Liver (tissue), 8 donors: ENCODE measurements at regions not wholly inside any gene's neighbourhood (a gene's known extent, or its start where the extent isn't known, plus 50 kb on each side); places are given as distances from the start of the nearest gene placed in this dataset.

Experiments
- DNase-seq: peaks from one replicate; pipeline ENCODE4 v3.0.0-alpha.2; 2017; ENCODE audit warnings: low spot score
- H3K27ac ChIP-seq, 2 donors: one replicate each; pipeline ENCODE4 v1.7.0; 2013; ENCODE audit warnings: inconsistent platforms in 2 of 2, low read length in 2 of 2, control low read depth in 1 of 2, low read depth in 1 of 2, mild to moderate bottlenecking in 1 of 2
- H3K27me3 ChIP-seq, 4 donors: one replicate each; pipeline versions ENCODE4 v1.6.1 to v1.7.0; 2013; ENCODE audit warnings: low read length in 3 of 4, inconsistent platforms in 1 of 4, mild to moderate bottlenecking in 1 of 4, moderate library complexity in 1 of 4; ENCODE audit not compliant: control insufficient read depth in 4 of 4, insufficient read depth in 4 of 4
- H3K36me3 ChIP-seq, 4 donors: one replicate each; pipeline versions ENCODE4 v1.6.1 to v1.7.0; 2013; ENCODE audit warnings: low read length in 3 of 4, mild to moderate bottlenecking in 3 of 4, low read depth in 1 of 4, moderate library complexity in 1 of 4; ENCODE audit not compliant: control insufficient read depth in 4 of 4, insufficient read depth in 3 of 4
- H3K4me1 ChIP-seq, 4 donors: one replicate each; pipeline versions ENCODE4 v1.6.1 to v1.7.0; 2013; ENCODE audit warnings: low read length in 3 of 4, mild to moderate bottlenecking in 3 of 4, moderate library complexity in 1 of 4; ENCODE audit not compliant: control insufficient read depth in 4 of 4, insufficient read depth in 4 of 4
- H3K4me3 ChIP-seq, 3 donors: one replicate each; pipeline versions ENCODE4 v1.6.1 to v1.7.0; 2013; ENCODE audit warnings: low read length in 3 of 3, control low read depth in 1 of 3, low read depth in 1 of 3, mild to moderate bottlenecking in 1 of 3
- H3K9ac ChIP-seq, 2 donors: one replicate each; pipeline ENCODE4 v1.7.0; 2013; ENCODE audit warnings: low read length in 2 of 2, mild to moderate bottlenecking in 2 of 2, moderate library complexity in 2 of 2, control low read depth in 1 of 2, low read depth in 1 of 2
- H3K9me3 ChIP-seq, 4 donors: one replicate each; pipeline versions ENCODE4 v1.6.1 to v1.7.0; 2013; ENCODE audit warnings: low read length in 3 of 4; ENCODE audit not compliant: control insufficient read depth in 4 of 4
- ATF3 ChIP-seq: IDR thresholded peaks from 2 replicates; pipeline ENCODE4 v1.6.1; 2016; ENCODE audit warnings: antibody characterized with exemption
- EGR1 ChIP-seq, 2 donors: IDR thresholded peaks; 2 replicates each; pipeline ENCODE4 v1.6.1; 2016 to 2018; ENCODE audit warnings: antibody characterized with exemption in 2 of 2, low read depth in 2 of 2
- FOXA1 ChIP-seq: IDR thresholded peaks from 2 replicates; pipeline ENCODE4 v1.6.1; 2016; ENCODE audit warnings: antibody characterized with exemption
- FOXA2 ChIP-seq: IDR thresholded peaks from 2 replicates; pipeline ENCODE4 v1.6.1; 2016; ENCODE audit warnings: antibody characterized with exemption
- GABPA ChIP-seq, 2 donors: IDR thresholded peaks in 1 of 2; conservative IDR thresholded peaks in 1 of 2; 2 replicates each; pipeline ENCODE4 v1.6.1; 2016; ENCODE audit warnings: antibody characterized with exemption in 2 of 2, mild to moderate bottlenecking in 1 of 2, moderate library complexity in 1 of 2
- HNF4A ChIP-seq, 2 donors: conservative IDR thresholded peaks; 2 replicates each; pipeline ENCODE4 v1.6.1; 2016; ENCODE audit warnings: antibody characterized with exemption in 2 of 2, mild to moderate bottlenecking in 2 of 2
- HNF4G ChIP-seq: IDR thresholded peaks from 2 replicates; pipeline ENCODE4 v1.6.1; 2016; ENCODE audit warnings: antibody characterized with exemption
- JUND ChIP-seq, 2 donors: IDR thresholded peaks; 2 replicates each; pipeline ENCODE4 v1.6.1; 2016; ENCODE audit warnings: antibody characterized with exemption in 2 of 2
- NR2F2 ChIP-seq: IDR thresholded peaks from 2 replicates; pipeline ENCODE4 v1.6.1; 2016; ENCODE audit warnings: antibody characterized with exemption
- RAD21 ChIP-seq, 2 donors: IDR thresholded peaks; 2 replicates each; pipeline ENCODE4 v1.6.1; 2016; ENCODE audit warnings: antibody characterized with exemption in 2 of 2, mild to moderate bottlenecking in 2 of 2
- RXRA ChIP-seq, 2 donors: IDR thresholded peaks; 2 replicates each; pipeline ENCODE4 v1.6.1; 2017 to 2018; ENCODE audit warnings: antibody characterized with exemption in 2 of 2, mild to moderate bottlenecking in 1 of 2
- SP1 ChIP-seq: IDR thresholded peaks from 2 replicates; pipeline ENCODE4 v1.6.1; 2018; ENCODE audit warnings: antibody characterized with exemption, mild to moderate bottlenecking
- TAF1 ChIP-seq: conservative IDR thresholded peaks from 2 replicates; pipeline ENCODE4 v1.6.1; 2016; ENCODE audit warnings: antibody characterized with exemption, mild to moderate bottlenecking
- YY1 ChIP-seq: IDR thresholded peaks from 2 replicates; pipeline ENCODE4 v1.6.1; 2016; ENCODE audit warnings: antibody characterized with exemption, mild to moderate bottlenecking
- ZBTB33 ChIP-seq: IDR thresholded peaks from 2 replicates; pipeline ENCODE4 v1.6.1; 2016; ENCODE audit warnings: antibody characterized with exemption
- WGBS: extraction: QIAGEN DNeasy Blood & Tissue Kit; methylation state at CpG from one replicate; pipeline ENCODE4 v1.1.7; 2013; 5-methylcytosine and 5-hydroxymethylcytosine counted together
- TF ChIP-seq, protein P1 (sequence below): fragments of 150-350 bp; IDR thresholded peaks from 2 replicates; pipeline ENCODE4 v1.5.1; 2017; ENCODE audit warnings: improper control_type of control experiment, low read depth, low read length; ENCODE audit not compliant: missing input control
- TF ChIP-seq, protein P2 (sequence below): IDR thresholded peaks from 2 replicates; pipeline ENCODE4 v1.6.1; 2016; ENCODE audit warnings: antibody characterized with exemption, mild to moderate bottlenecking
- TF ChIP-seq, protein P3 (sequence below): IDR thresholded peaks from 2 replicates; pipeline ENCODE4 v1.6.1; 2016; ENCODE audit warnings: antibody characterized with exemption
- donor health status: healthy.
- donor health status: healthy.
- donor health status: healthy.
- donor health status: healthy.
- donor health status: healthy.

DNA sequence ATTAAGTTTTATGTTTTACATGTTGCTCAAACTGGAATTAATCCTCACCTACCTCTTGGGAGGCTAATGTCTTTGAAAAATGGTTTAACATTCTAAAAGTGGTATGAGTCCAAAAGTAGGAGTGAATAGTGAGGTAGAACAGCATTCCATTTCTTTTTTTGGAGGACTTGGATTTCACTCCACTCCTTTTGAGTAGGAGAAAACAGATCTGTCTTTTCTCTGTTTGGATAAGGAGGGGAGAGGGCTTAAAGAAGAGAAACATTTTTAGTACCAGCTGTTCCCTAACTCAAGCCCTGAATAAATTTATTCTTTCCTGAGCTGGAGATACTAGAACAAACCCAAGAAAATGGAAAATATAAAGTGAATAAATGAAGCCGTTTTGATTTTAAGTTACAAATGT, 687.9 kb downstream of the MECOM start:
- H3K9me3 ChIP-seq: no peaks in the 10 kb centered on the region
- H3K4me3 ChIP-seq: no peak overlapping the region
- no peak for TF ChIP-seq FOXA1
- TF ChIP-seq ZBTB33: no peak
- TF ChIP-seq SP1: no peak
- no peak for TF ChIP-seq TAF1
- TF ChIP-seq, protein P1, sequence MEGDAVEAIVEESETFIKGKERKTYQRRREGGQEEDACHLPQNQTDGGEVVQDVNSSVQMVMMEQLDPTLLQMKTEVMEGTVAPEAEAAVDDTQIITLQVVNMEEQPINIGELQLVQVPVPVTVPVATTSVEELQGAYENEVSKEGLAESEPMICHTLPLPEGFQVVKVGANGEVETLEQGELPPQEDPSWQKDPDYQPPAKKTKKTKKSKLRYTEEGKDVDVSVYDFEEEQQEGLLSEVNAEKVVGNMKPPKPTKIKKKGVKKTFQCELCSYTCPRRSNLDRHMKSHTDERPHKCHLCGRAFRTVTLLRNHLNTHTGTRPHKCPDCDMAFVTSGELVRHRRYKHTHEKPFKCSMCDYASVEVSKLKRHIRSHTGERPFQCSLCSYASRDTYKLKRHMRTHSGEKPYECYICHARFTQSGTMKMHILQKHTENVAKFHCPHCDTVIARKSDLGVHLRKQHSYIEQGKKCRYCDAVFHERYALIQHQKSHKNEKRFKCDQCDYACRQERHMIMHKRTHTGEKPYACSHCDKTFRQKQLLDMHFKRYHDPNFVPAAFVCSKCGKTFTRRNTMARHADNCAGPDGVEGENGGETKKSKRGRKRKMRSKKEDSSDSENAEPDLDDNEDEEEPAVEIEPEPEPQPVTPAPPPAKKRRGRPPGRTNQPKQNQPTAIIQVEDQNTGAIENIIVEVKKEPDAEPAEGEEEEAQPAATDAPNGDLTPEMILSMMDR: no peak
- TF ChIP-seq YY1: no peak
- TF ChIP-seq GABPA (IDR thresholded peaks at IDR 0.05 in 1 of 2, conservative IDR thresholded peaks at IDR 0.05 in 1 of 2): no peak
- TF ChIP-seq, protein P2, sequence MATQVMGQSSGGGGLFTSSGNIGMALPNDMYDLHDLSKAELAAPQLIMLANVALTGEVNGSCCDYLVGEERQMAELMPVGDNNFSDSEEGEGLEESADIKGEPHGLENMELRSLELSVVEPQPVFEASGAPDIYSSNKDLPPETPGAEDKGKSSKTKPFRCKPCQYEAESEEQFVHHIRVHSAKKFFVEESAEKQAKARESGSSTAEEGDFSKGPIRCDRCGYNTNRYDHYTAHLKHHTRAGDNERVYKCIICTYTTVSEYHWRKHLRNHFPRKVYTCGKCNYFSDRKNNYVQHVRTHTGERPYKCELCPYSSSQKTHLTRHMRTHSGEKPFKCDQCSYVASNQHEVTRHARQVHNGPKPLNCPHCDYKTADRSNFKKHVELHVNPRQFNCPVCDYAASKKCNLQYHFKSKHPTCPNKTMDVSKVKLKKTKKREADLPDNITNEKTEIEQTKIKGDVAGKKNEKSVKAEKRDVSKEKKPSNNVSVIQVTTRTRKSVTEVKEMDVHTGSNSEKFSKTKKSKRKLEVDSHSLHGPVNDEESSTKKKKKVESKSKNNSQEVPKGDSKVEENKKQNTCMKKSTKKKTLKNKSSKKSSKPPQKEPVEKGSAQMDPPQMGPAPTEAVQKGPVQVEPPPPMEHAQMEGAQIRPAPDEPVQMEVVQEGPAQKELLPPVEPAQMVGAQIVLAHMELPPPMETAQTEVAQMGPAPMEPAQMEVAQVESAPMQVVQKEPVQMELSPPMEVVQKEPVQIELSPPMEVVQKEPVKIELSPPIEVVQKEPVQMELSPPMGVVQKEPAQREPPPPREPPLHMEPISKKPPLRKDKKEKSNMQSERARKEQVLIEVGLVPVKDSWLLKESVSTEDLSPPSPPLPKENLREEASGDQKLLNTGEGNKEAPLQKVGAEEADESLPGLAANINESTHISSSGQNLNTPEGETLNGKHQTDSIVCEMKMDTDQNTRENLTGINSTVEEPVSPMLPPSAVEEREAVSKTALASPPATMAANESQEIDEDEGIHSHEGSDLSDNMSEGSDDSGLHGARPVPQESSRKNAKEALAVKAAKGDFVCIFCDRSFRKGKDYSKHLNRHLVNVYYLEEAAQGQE: no peak
- TF ChIP-seq HNF4G: no peak
- no peak for TF ChIP-seq NR2F2
- no peak for TF ChIP-seq JUND (IDR thresholded peaks at IDR 0.05)
- no peak for TF ChIP-seq FOXA2
- TF ChIP-seq RAD21 (IDR thresholded peaks at IDR 0.05): no peak
- TF ChIP-seq, protein P3, sequence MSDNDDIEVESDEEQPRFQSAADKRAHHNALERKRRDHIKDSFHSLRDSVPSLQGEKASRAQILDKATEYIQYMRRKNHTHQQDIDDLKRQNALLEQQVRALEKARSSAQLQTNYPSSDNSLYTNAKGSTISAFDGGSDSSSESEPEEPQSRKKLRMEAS: no peak
- no peak for TF ChIP-seq EGR1 (IDR thresholded peaks at IDR 0.05; ENCODE audit: low read depth in 2 of 2)
- no peak for TF ChIP-seq RXRA (IDR thresholded peaks at IDR 0.05)
- no peak for TF ChIP-seq HNF4A (conservative IDR thresholded peaks at IDR 0.05)
- TF ChIP-seq ATF3: no peak
- DNase-seq: no peak
- no peaks in the 10 kb centered on the region for H3K36me3 ChIP-seq
- WGBS: 85% methylated on average over 1 of the region's 1 CpG
- no peak overlapping the region for H3K27ac ChIP-seq
- H3K9ac ChIP-seq: no peak overlapping the region
- no peaks in the 10 kb centered on the region for H3K27me3 ChIP-seq
- H3K4me1 ChIP-seq: no peaks in the 10 kb centered on the region
